ENCODE measurements at regions not wholly inside any gene's neighbourhood (a gene's known extent, or its start where the extent isn't known, plus 50 kb on each side); places are given as distances from the start of the nearest gene placed in this dataset.

- TF ChIP-seq CTCF (IDR thresholded peaks at IDR 0.05) = no peak
- no peaks in the 10 kb centered on the region for H3K9me3 Mint-ChIP-seq
- peaks cover 59% of the 10 kb centered on the region for H3K4me1 Mint-ChIP-seq
- no peak for DNase-seq
- no peaks in the 10 kb centered on the region for H3K36me3 Mint-ChIP-seq (ENCODE audit: low read depth)
- no peak overlapping the region for H3K27ac Mint-ChIP-seq
- H3K4me3 Mint-ChIP-seq = no peak overlapping the region
- peaks cover 18% of the 10 kb centered on the region for H3K27me3 Mint-ChIP-seq (ENCODE audit: low read depth, poor library complexity)
Observed at GRCh38 chr7:1293950-1294411, 61.3 kb downstream of the UNCX start.

GRCh38 chr7:1295776-1296355 lies 63.2 kb downstream of the UNCX start:
- H3K4me1 Mint-ChIP-seq = peaks cover 55% of the 10 kb centered on the region
- TF ChIP-seq CTCF (IDR thresholded peaks at IDR 0.05) = no peak
- H3K9me3 Mint-ChIP-seq = no peaks in the 10 kb centered on the region
- no peak overlapping the region for H3K27ac Mint-ChIP-seq
- H3K4me3 Mint-ChIP-seq = no peak overlapping the region
- H3K36me3 Mint-ChIP-seq (ENCODE audit: low read depth) = no peaks in the 10 kb centered on the region
- DNase-seq = no peak
- peaks cover 7% of the 10 kb centered on the region for H3K27me3 Mint-ChIP-seq (ENCODE audit: low read depth, poor library complexity)

- Mint-ChIP-seq H3K36me3 (ENCODE audit: low read depth) (no peaks in the 10 kb centered on the region), H3K27me3 (ENCODE audit: low read depth, poor library complexity) (peaks cover 6% of the 10 kb centered on the region), H3K4me3 (peak overlapping the region; percentile 68), H3K4me1 (peaks cover 52% of the 10 kb centered on the region), H3K9me3 (no peaks in the 10 kb centered on the region), H3K27ac (peak overlapping the region; percentile 96)
- TF ChIP-seq CTCF (IDR thresholded peaks at IDR 0.05) = no peak
- peak; percentile 41 for DNase-seq
Observed at GRCh38 chr7:1296356-1296981, 63.8 kb downstream of the UNCX start.

GRCh38 chr7:1297017-1297960 lies 64.6 kb downstream of the UNCX start:
- DNase-seq = peak; percentile 64
- Mint-ChIP-seq H3K27me3 (ENCODE audit: low read depth, poor library complexity) (no peaks in the 10 kb centered on the region), H3K36me3 (ENCODE audit: low read depth) (no peaks in the 10 kb centered on the region), H3K27ac (peak overlapping the region; percentile 96), H3K4me3 (peak overlapping the region; percentile 68), H3K4me1 (peaks cover 53% of the 10 kb centered on the region), H3K9me3 (no peaks in the 10 kb centered on the region)
- no peak for TF ChIP-seq CTCF (IDR thresholded peaks at IDR 0.05)

GRCh38 chr7:1298051-1298930 lies 65.6 kb downstream of the UNCX start:
- TF ChIP-seq CTCF (IDR thresholded peaks at IDR 0.05) = no peak
- H3K27ac Mint-ChIP-seq = peak overlapping the region; percentile 39
- peaks cover 55% of the 10 kb centered on the region for H3K4me1 Mint-ChIP-seq
- H3K36me3 Mint-ChIP-seq (ENCODE audit: low read depth) = no peaks in the 10 kb centered on the region
- H3K9me3 Mint-ChIP-seq = no peaks in the 10 kb centered on the region
- H3K27me3 Mint-ChIP-seq (ENCODE audit: low read depth, poor library complexity) = peaks cover 4% of the 10 kb centered on the region
- peak; percentile 15 for DNase-seq
- H3K4me3 Mint-ChIP-seq = no peak overlapping the region

Measured in nephron progenitor cell (in vitro differentiated cells).